ENCODE measurements at regions not wholly inside any gene's neighbourhood (a gene's known extent, or its start where the extent isn't known, plus 50 kb on each side); places are given as distances from the start of the nearest gene placed in this dataset.
"Not testable (repeated sequence)": the region's sequence is repeated elsewhere in the genome, so short reads cannot be mapped to it uniquely, and the experiment has no call there.

- DNase-seq (ENCODE audit: low read depth) = no peak
- TF ChIP-seq CTCF (IDR thresholded peaks at IDR 0.05; ENCODE audit: control insufficient read depth, extremely low read depth, insufficient read depth) = no peak
- H3K4me3 ChIP-seq (ENCODE audit: low read depth, low read length) = no peak overlapping the region
These were observed 292.2 kb upstream of the ATXN7L3B start for GRCh38 chr12:74245458-74245857.

- no peak for TF ChIP-seq CTCF (IDR thresholded peaks at IDR 0.05; ENCODE audit: control insufficient read depth, extremely low read depth, insufficient read depth)
- no peak overlapping the region for H3K4me3 ChIP-seq (ENCODE audit: low read depth, low read length)
- DNase-seq (ENCODE audit: low read depth) = no peak
These were observed 286.7 kb upstream of the ATXN7L3B start for GRCh38 chr12:74250891-74251290.

- not testable (repeated sequence) for DNase-seq (ENCODE audit: low read depth); H3K4me3 ChIP-seq (ENCODE audit: low read depth, low read length)
These were observed 283.8 kb upstream of the ATXN7L3B start for GRCh38 chr12:74253826-74254225.

GRCh38 chr12:74254784-74255183 lies 282.9 kb upstream of the ATXN7L3B start:
- no peak overlapping the region for H3K4me3 ChIP-seq (ENCODE audit: low read depth, low read length)
- no peak for TF ChIP-seq CTCF (IDR thresholded peaks at IDR 0.05; ENCODE audit: control insufficient read depth, extremely low read depth, insufficient read depth)

GRCh38 chr12:74259199-74259598 lies 278.4 kb upstream of the ATXN7L3B start:
- TF ChIP-seq CTCF (IDR thresholded peaks at IDR 0.05; ENCODE audit: control insufficient read depth, extremely low read depth, insufficient read depth) = no peak
- no peak overlapping the region for H3K4me3 ChIP-seq (ENCODE audit: low read depth, low read length)
- DNase-seq (ENCODE audit: low read depth) = no peak

More at GRCh38 chr12:74254784-74255183, 282.9 kb upstream of the ATXN7L3B start:
- no peak for DNase-seq (ENCODE audit: low read depth)

- DNase-seq (ENCODE audit: low read depth) = no peak
- no peak overlapping the region for H3K4me3 ChIP-seq (ENCODE audit: low read depth, low read length)
- no peak for TF ChIP-seq CTCF (IDR thresholded peaks at IDR 0.05; ENCODE audit: control insufficient read depth, extremely low read depth, insufficient read depth)
These were observed 272.9 kb upstream of the ATXN7L3B start for GRCh38 chr12:74264692-74265091.

- not testable (repeated sequence) for H3K4me3 ChIP-seq (ENCODE audit: low read depth, low read length); DNase-seq (ENCODE audit: low read depth)
These were observed 268.3 kb upstream of the ATXN7L3B start for GRCh38 chr12:74269355-74269754.

- no peak for DNase-seq (ENCODE audit: low read depth)
- H3K4me3 ChIP-seq (ENCODE audit: low read depth, low read length) = no peak overlapping the region
- no peak for TF ChIP-seq CTCF (IDR thresholded peaks at IDR 0.05; ENCODE audit: control insufficient read depth, extremely low read depth, insufficient read depth)
These were observed 257.4 kb upstream of the ATXN7L3B start for GRCh38 chr12:74280156-74280655.

- not testable (repeated sequence) for H3K4me3 ChIP-seq (ENCODE audit: low read depth, low read length); DNase-seq (ENCODE audit: low read depth)
These were observed 256.0 kb upstream of the ATXN7L3B start for GRCh38 chr12:74281401-74282180.

All from LNCaP clone FGC (cell line).